ENCODE measurements at regions not wholly inside any gene's neighbourhood (a gene's known extent, or its start where the extent isn't known, plus 50 kb on each side); places are given as distances from the start of the nearest gene placed in this dataset.

- Histone ChIP-seq H3K4me1 (peaks cover 4% of the 10 kb centered on the region), H3K4me3 (no peak overlapping the region)
- no peak for ATAC-seq
These were observed 57.9 kb upstream of the SYT13 start for GRCh38 chr11:45344028-45344427.

DNA sequence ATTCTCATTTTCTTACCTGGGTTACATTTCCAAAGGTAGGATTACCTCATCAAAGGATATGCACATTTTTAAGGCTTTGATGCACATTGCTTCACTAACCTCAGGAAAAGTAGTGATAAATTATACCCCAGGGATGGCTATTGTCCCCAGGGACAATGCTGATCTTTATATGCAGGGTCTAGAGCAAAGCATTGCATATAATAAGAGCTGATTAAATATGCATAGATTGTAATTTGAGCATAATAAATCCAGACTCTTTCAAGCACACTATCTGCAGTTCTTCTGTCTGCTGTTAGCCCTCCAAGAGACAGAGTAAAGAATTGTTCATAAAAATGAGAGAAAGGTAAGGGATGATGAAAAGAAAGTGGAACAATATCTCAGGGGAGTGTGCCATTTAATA is 57.3 kb upstream of the SYT13 start:
- Histone ChIP-seq H3K4me3 (no peak overlapping the region), H3K9me3 (no peaks in the 10 kb centered on the region), H3K27me3 (no peaks in the 10 kb centered on the region), H3K27ac (no peak overlapping the region), H3K36me3 (no peaks in the 10 kb centered on the region), H3K4me1 (peaks cover 4% of the 10 kb centered on the region)
- TF ChIP-seq, protein P1, sequence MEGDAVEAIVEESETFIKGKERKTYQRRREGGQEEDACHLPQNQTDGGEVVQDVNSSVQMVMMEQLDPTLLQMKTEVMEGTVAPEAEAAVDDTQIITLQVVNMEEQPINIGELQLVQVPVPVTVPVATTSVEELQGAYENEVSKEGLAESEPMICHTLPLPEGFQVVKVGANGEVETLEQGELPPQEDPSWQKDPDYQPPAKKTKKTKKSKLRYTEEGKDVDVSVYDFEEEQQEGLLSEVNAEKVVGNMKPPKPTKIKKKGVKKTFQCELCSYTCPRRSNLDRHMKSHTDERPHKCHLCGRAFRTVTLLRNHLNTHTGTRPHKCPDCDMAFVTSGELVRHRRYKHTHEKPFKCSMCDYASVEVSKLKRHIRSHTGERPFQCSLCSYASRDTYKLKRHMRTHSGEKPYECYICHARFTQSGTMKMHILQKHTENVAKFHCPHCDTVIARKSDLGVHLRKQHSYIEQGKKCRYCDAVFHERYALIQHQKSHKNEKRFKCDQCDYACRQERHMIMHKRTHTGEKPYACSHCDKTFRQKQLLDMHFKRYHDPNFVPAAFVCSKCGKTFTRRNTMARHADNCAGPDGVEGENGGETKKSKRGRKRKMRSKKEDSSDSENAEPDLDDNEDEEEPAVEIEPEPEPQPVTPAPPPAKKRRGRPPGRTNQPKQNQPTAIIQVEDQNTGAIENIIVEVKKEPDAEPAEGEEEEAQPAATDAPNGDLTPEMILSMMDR (IDR thresholded peaks at IDR 0.05) = no peak
- intact Hi-C loops (cut with DNase I) = no loop called here
- DNase-seq (no peak), ATAC-seq (no peak)

More at GRCh38 chr11:45344028-45344427, 57.9 kb upstream of the SYT13 start:
- no peak for DNase-seq
- H3K9me3 ChIP-seq = no peaks in the 10 kb centered on the region
- TF ChIP-seq, protein P1 (IDR thresholded peaks at IDR 0.05) = no peak
- no peaks in the 10 kb centered on the region for H3K27me3 ChIP-seq
- H3K36me3 ChIP-seq = no peaks in the 10 kb centered on the region
- intact Hi-C loops (cut with DNase I) = no loop called here
- H3K27ac ChIP-seq = no peak overlapping the region

DNA sequence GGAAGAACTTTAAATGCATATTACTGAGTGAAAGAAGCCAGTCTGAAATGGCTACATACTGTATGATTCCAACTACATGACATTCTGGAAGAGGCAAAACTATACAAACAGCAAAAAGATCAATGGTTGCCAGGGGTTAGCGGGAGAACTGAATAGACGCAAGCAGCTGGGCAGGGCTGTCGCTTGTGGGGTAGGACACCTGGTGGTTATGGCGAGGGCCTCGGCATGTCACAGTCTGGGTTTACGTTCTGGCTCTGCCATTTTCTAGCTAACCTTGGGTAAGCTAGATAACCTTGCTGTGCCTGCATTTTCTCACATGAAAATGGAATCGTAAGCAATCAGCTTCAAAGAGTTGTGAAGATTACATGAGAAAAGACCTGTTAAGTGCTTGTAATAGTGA is 55.2 kb upstream of the SYT13 start:
- Histone ChIP-seq H3K4me3 (no peak overlapping the region), H3K9me3 (no peaks in the 10 kb centered on the region), H3K27me3 (no peaks in the 10 kb centered on the region), H3K4me1 (peaks cover 4% of the 10 kb centered on the region), H3K27ac (no peak overlapping the region), H3K36me3 (no peaks in the 10 kb centered on the region)
- ATAC-seq (no peak), DNase-seq (no peak)
- TF ChIP-seq, protein P1 (IDR thresholded peaks at IDR 0.05) = no peak
- intact Hi-C loops (cut with DNase I) = no loop called here

DNA sequence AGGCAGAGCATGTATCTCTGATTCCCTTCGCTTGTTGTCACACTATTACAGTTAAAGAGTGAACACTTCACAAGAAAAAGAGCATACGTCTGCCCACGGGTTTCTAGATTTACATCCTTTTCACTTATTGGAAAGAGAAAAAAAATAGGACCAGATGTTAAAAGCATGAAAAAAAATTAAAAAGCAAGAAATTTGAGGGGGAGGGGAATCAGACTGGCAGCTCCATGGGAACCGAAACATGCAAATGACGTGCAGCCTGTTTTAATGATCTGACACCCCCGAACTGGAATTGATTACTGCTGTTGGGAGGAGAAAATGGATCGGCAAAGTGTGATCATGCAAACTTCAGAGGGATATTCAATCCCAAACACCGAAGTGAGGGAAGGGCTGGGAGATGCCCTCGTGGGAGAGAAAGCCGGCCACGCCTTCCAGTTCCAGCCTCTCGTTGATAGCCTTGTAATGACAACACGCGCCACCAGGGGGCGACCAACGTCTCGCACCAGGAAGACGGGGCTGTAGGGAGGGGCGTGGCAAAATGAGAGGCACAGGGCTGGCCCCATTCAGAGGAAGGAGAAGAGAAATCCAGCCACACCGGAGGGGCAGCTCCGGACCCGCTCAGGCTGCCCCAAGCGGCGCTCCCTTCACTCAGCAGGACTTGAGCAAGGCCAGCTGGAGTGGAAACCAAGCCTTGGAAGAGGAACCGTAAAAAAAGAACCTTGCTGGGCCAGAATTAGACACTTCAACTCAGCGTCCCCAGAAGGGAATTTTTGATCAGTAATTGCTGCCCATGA is 53.8 kb upstream of the SYT13 start:
- H3K36me3 ChIP-seq = no peaks in the 10 kb centered on the region
- intact Hi-C loops (cut with DNase I) = no loop called here
- peak; percentile 96 for DNase-seq
- TF ChIP-seq, protein P1 (IDR thresholded peaks at IDR 0.05) = peak; percentile 97
- H3K27me3 ChIP-seq = no peaks in the 10 kb centered on the region
- no peaks in the 10 kb centered on the region for H3K9me3 ChIP-seq
- H3K4me3 ChIP-seq = peak overlapping the region; percentile 18
- ATAC-seq = peak; percentile 100
- no peak overlapping the region for H3K27ac ChIP-seq
- peaks cover 4% of the 10 kb centered on the region for H3K4me1 ChIP-seq

DNA sequence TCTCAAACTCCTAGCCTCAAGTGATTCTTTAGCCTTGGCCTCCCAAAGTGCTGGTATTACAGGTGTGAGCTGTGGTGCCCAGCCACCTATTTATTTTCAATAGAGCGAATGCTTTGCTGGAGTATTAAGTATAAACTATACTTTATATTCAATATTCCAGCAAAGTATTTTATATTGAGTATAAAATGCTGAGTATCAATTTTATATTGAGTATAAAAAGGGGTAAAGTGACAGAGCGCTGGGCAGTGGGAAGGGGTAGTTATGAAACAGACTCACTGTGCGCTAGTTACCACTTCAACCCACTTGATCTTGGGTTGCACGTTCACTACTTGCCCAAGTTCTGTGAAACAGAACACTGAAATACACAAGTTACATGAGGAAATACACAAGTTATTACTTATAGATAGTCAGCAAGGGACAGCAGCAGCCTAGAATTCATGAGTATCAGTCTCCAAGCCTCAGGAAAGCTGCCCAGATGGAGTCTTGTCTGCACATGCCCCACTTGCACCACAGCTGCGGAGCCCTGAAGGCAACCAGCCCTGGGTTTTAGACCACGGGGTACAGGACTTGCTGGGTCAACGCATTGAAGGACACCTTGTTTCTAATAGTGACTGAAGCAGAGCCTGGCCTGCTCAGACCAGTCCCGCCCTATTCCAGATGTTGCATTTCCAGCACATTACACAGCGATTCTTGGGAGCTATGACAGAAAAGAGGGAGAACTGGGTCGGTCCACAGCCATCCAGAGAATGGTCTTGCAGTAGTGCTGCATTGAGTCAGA is 51.6 kb upstream of the SYT13 start:
- H3K9me3 ChIP-seq = no peaks in the 10 kb centered on the region
- DNase-seq = no peak
- ATAC-seq = no peak
- intact Hi-C loops (cut with DNase I) = no loop called here
- no peak overlapping the region for H3K27ac ChIP-seq
- TF ChIP-seq, protein P1 (IDR thresholded peaks at IDR 0.05) = no peak
- peaks cover 13% of the 10 kb centered on the region for H3K4me1 ChIP-seq
- H3K27me3 ChIP-seq = no peaks in the 10 kb centered on the region
- H3K4me3 ChIP-seq = no peak overlapping the region
- H3K36me3 ChIP-seq = no peaks in the 10 kb centered on the region
